Thoracic aorta (tissue), 2 donors: ENCODE measurements at regions not wholly inside any gene's neighbourhood (a gene's known extent, or its start where the extent isn't known, plus 50 kb on each side); places are given as distances from the start of the nearest gene placed in this dataset.

Experiments used
- ATAC-seq: fragments of 150-250 bp; one replicate; pipeline ENCODE4 v1.8.0; 2017; ENCODE audit warnings: low read depth; ENCODE audit not compliant: insufficient number of reproducible peaks, low FRiP score
- DNase-seq: peaks from one replicate; pipeline ENCODE4 v3.0.0-alpha.2; 2020; ENCODE audit warnings: low spot score
- H3K27ac ChIP-seq, 2 donors: fragments of 200-600 bp; sonication (generic); 1 replicate in 1 of 2; 2 replicates in 1 of 2; pipeline ENCODE4 v1.5.1; 2016; ENCODE audit warnings: mild to moderate bottlenecking in 2 of 2, moderate library complexity in 2 of 2
- H3K27me3 ChIP-seq: fragments of 200-600 bp; sonication (generic); replicated peaks from 2 replicates; pipeline ENCODE4 v1.6.0; 2016; ENCODE audit warnings: mild to moderate bottlenecking; ENCODE audit not compliant: insufficient read depth
- H3K36me3 ChIP-seq: fragments of 200-600 bp; sonication (generic); one replicate; pipeline ENCODE4 v1.5.1; 2016
- H3K4me1 ChIP-seq, 2 donors: fragments of 200-600 bp; sonication (generic); 1 replicate in 1 of 2; 2 replicates in 1 of 2; pipeline versions ENCODE4 v1.5.1 to v1.6.0; 2016; ENCODE audit warnings: low read depth in 2 of 2, mild to moderate bottlenecking in 1 of 2; ENCODE audit not compliant: control insufficient read depth in 1 of 2
- H3K4me3 ChIP-seq: fragments of 200-600 bp; sonication (generic); 2 replicates; pipeline ENCODE4 v1.5.1; 2016; ENCODE audit warnings: mild to moderate bottlenecking
- H3K9me3 ChIP-seq: fragments of 200-600 bp; sonication (generic); 2 replicates; pipeline ENCODE4 v1.5.1; 2016
- CTCF ChIP-seq: fragments of 200-600 bp; sonication (generic); IDR thresholded peaks from one replicate; pipeline ENCODE4 v1.5.1; 2019; ENCODE audit warnings: antibody characterized with exemption

- Histone ChIP-seq H3K9me3 (no peaks in the 10 kb centered on the region), H3K4me3 (no peak overlapping the region), H3K27ac (no peak overlapping the region), H3K36me3 (no peaks in the 10 kb centered on the region), H3K27me3 (no peaks in the 10 kb centered on the region), H3K4me1 (no peaks in the 10 kb centered on the region)
- no peak for DNase-seq
- TF ChIP-seq CTCF, result no peak
- no peak for ATAC-seq
Measured at GRCh38 chr1:222012816-222013215, 270.9 kb upstream of the DUSP10 start.

- ATAC-seq (no peak), DNase-seq (no peak)
- no peaks in the 10 kb centered on the region for H3K27me3 ChIP-seq
- H3K27ac ChIP-seq, result no peak overlapping the region
- H3K4me1 ChIP-seq, result no peaks in the 10 kb centered on the region
- H3K9me3 ChIP-seq, result no peaks in the 10 kb centered on the region
- H3K4me3 ChIP-seq, result no peak overlapping the region
- no peaks in the 10 kb centered on the region for H3K36me3 ChIP-seq
- no peak for TF ChIP-seq CTCF
Measured at GRCh38 chr1:222010306-222010705, 268.4 kb upstream of the DUSP10 start.

GRCh38 chr1:222009105-222009730 is 267.3 kb upstream of the DUSP10 start:
- Histone ChIP-seq H3K36me3 (no peaks in the 10 kb centered on the region), H3K27me3 (no peaks in the 10 kb centered on the region), H3K9me3 (no peaks in the 10 kb centered on the region), H3K4me3 (peak overlapping the region; percentile 47), H3K27ac (no peak overlapping the region), H3K4me1 (no peaks in the 10 kb centered on the region)
- peak; percentile 21 for TF ChIP-seq CTCF
- ATAC-seq (no peak), DNase-seq (no peak)

- H3K4me3 ChIP-seq, result no peak overlapping the region
- no peaks in the 10 kb centered on the region for H3K9me3 ChIP-seq
- DNase-seq (no peak), ATAC-seq (no peak)
- TF ChIP-seq CTCF, result no peak
- H3K27me3 ChIP-seq, result no peaks in the 10 kb centered on the region
- no peaks in the 10 kb centered on the region for H3K36me3 ChIP-seq
- no peak overlapping the region for H3K27ac ChIP-seq
- H3K4me1 ChIP-seq, result no peaks in the 10 kb centered on the region
Measured at GRCh38 chr1:222006715-222007114, 264.8 kb upstream of the DUSP10 start.

GRCh38 chr1:222004784-222005183 is 262.9 kb upstream of the DUSP10 start:
- no peaks in the 10 kb centered on the region for H3K9me3 ChIP-seq
- no peak for ATAC-seq
- no peak for DNase-seq
- no peak for TF ChIP-seq CTCF
- H3K4me3 ChIP-seq, result no peak overlapping the region
- no peaks in the 10 kb centered on the region for H3K4me1 ChIP-seq
- no peak overlapping the region for H3K27ac ChIP-seq
- H3K27me3 ChIP-seq, result no peaks in the 10 kb centered on the region
- no peaks in the 10 kb centered on the region for H3K36me3 ChIP-seq
